ENCODE measurements at regions not wholly inside any gene's neighbourhood (a gene's known extent, or its start where the extent isn't known, plus 50 kb on each side); places are given as distances from the start of the nearest gene placed in this dataset.
"Not testable (repeated sequence)": the region's sequence is repeated elsewhere in the genome, so short reads cannot be mapped to it uniquely, and the experiment has no call there.

GRCh38 chrX:65894133-65894532 lies 145.7 kb downstream of the VSIG4 start:
- CTCF ChIA-PET, result no interaction called here
- BruUV-seq (replicated peaks), result no TSS peak

GRCh38 chrX:65891817-65892216 lies 148.1 kb downstream of the VSIG4 start:
- ATAC-seq; CTCF ChIA-PET; in situ Hi-C loops (cut with HindIII; ENCODE audit: low pct_unique_long_range_greater_than_20kb, low sequenced_read_pairs); H3K4me1 ChIP-seq (ENCODE audit: control insufficient read depth, insufficient read depth, low read length); H3K9me3 ChIP-seq (ENCODE audit: control insufficient read depth, insufficient read depth, low read depth, low read length); H3K36me3 ChIP-seq (ENCODE audit: control insufficient read depth, insufficient read depth, low read length); BruUV-seq (replicated peaks); H3K4me3 ChIP-seq (ENCODE audit: low read depth in 2 of 2, low read length in 2 of 2); H3K27me3 ChIP-seq (ENCODE audit: control insufficient read depth, insufficient read depth, low read length); H3K27ac ChIP-seq (ENCODE audit: low read length); DNase-seq (ENCODE audit: low read depth, low spot score); intact Hi-C loops (cut with micrococcal nuclease; ENCODE audit: unreplicated experiment); POLR2A ChIA-PET: not testable (repeated sequence)

More at GRCh38 chrX:65894133-65894532, 145.7 kb downstream of the VSIG4 start:
- H3K9me3 ChIP-seq (ENCODE audit: control insufficient read depth, insufficient read depth, low read depth, low read length), result no peaks in the 10 kb centered on the region
- POLR2A ChIA-PET, result no interaction called here
- no peaks in the 10 kb centered on the region for H3K4me1 ChIP-seq (ENCODE audit: control insufficient read depth, insufficient read depth, low read length)
- DNase-seq (ENCODE audit: low read depth, low spot score) (no peak), ATAC-seq (no peak)
- intact Hi-C loops (cut with micrococcal nuclease; ENCODE audit: unreplicated experiment) (no loop called here), in situ Hi-C loops (cut with HindIII; ENCODE audit: low pct_unique_long_range_greater_than_20kb, low sequenced_read_pairs) (no loop called here)
- H3K27me3 ChIP-seq (ENCODE audit: control insufficient read depth, insufficient read depth, low read length), result no peaks in the 10 kb centered on the region
- H3K27ac ChIP-seq (ENCODE audit: low read length), result no peak overlapping the region
- no peaks in the 10 kb centered on the region for H3K36me3 ChIP-seq (ENCODE audit: control insufficient read depth, insufficient read depth, low read length)
- H3K4me3 ChIP-seq (ENCODE audit: low read depth in 2 of 2, low read length in 2 of 2), result no peak overlapping the region
- TF ChIP-seq TCF7L2 (IDR thresholded peaks at IDR 0.05; ENCODE audit: low read depth, low read length), result no peak
- no peak for TF ChIP-seq SIN3A (IDR thresholded peaks at IDR 0.05; ENCODE audit: borderline replicate concordance, insufficient read depth, low read depth, low read length)

GRCh38 chrX:65888150-65888549 lies 151.7 kb downstream of the VSIG4 start:
- in situ Hi-C loops (cut with HindIII; ENCODE audit: low pct_unique_long_range_greater_than_20kb, low sequenced_read_pairs); H3K27me3 ChIP-seq (ENCODE audit: control insufficient read depth, insufficient read depth, low read length); H3K9me3 ChIP-seq (ENCODE audit: control insufficient read depth, insufficient read depth, low read depth, low read length); DNase-seq (ENCODE audit: low read depth, low spot score); POLR2A ChIA-PET; ATAC-seq; CTCF ChIA-PET; BruUV-seq (replicated peaks); H3K4me3 ChIP-seq (ENCODE audit: low read depth in 2 of 2, low read length in 2 of 2); H3K36me3 ChIP-seq (ENCODE audit: control insufficient read depth, insufficient read depth, low read length); intact Hi-C loops (cut with micrococcal nuclease; ENCODE audit: unreplicated experiment); H3K4me1 ChIP-seq (ENCODE audit: control insufficient read depth, insufficient read depth, low read length); H3K27ac ChIP-seq (ENCODE audit: low read length): not testable (repeated sequence)

- no TSS peak for BruUV-seq (replicated peaks)
- in situ Hi-C loops (cut with HindIII; ENCODE audit: low pct_unique_long_range_greater_than_20kb, low sequenced_read_pairs) (no loop called here), intact Hi-C loops (cut with micrococcal nuclease; ENCODE audit: unreplicated experiment) (no loop called here)
- no peak overlapping the region for H3K27ac ChIP-seq (ENCODE audit: low read length)
- H3K4me1 ChIP-seq (ENCODE audit: control insufficient read depth, insufficient read depth, low read length), result no peaks in the 10 kb centered on the region
- H3K4me3 ChIP-seq (ENCODE audit: low read depth in 2 of 2, low read length in 2 of 2), result no peak overlapping the region
- ATAC-seq, result no peak
- H3K9me3 ChIP-seq (ENCODE audit: control insufficient read depth, insufficient read depth, low read depth, low read length), result no peaks in the 10 kb centered on the region
- H3K36me3 ChIP-seq (ENCODE audit: control insufficient read depth, insufficient read depth, low read length), result no peaks in the 10 kb centered on the region
- TF ChIP-seq TCF7L2 (IDR thresholded peaks at IDR 0.05; ENCODE audit: low read depth, low read length), result no peak
- TF ChIP-seq REST (IDR thresholded peaks at IDR 0.05; ENCODE audit: insufficient read depth in 1 of 2, low read depth in 2 of 2, low read length in 1 of 2), result no peak
- no peak for TF ChIP-seq CTCF (IDR thresholded peaks at IDR 0.05)
- TF ChIP-seq POLR2AphosphoS5 (IDR thresholded peaks at IDR 0.05; ENCODE audit: low read depth, low read length), result no peak
- TF ChIP-seq SIN3A (IDR thresholded peaks at IDR 0.05; ENCODE audit: borderline replicate concordance, insufficient read depth, low read depth, low read length), result no peak
- POLR2A ChIA-PET, result no interaction called here
- no peak for DNase-seq (ENCODE audit: low read depth, low spot score)
- no peaks in the 10 kb centered on the region for H3K27me3 ChIP-seq (ENCODE audit: control insufficient read depth, insufficient read depth, low read length)
- CTCF ChIA-PET, result no interaction called here
Observed at GRCh38 chrX:65883556-65883955, 156.3 kb downstream of the VSIG4 start.
